CD4-positive, alpha-beta memory T cell (primary cell): ENCODE measurements at regions not wholly inside any gene's neighbourhood (a gene's known extent, or its start where the extent isn't known, plus 50 kb on each side); places are given as distances from the start of the nearest gene placed in this dataset.
"Not testable (repeated sequence)": the region's sequence is repeated elsewhere in the genome, so short reads cannot be mapped to it uniquely, and the experiment has no call there.

ENCODE experiments used
- CTCF ChIA-PET: fragments of 350-600 bp; sonication (Branson Sonifier 250); formaldehyde crosslinking; loops from one replicate; lab custom pipeline; 2021; ENCODE audit warnings: inconsistent platforms; ENCODE audit not compliant: partially characterized antibody; lab: Charles Lee
- POLR2A ChIA-PET: fragments of 350-600 bp; sonication (Branson Sonifier 250); formaldehyde crosslinking; loops from one replicate; lab custom pipeline; 2021; ENCODE audit not compliant: partially characterized antibody; lab: Charles Lee
- DNase-seq, 5 donors: peaks; one replicate each; pipeline versions ENCODE4 v3.0.0 to v3.0.0-alpha.2; 2020 to 2022; ENCODE audit warnings: mixed read lengths in 1 of 5
- H3K27ac ChIP-seq: one replicate; pipeline ENCODE4 v1.7.0; 2013; ENCODE audit warnings: low read depth, low read length
- H3K27me3 ChIP-seq: 2 replicates; pipeline ENCODE4 v1.7.0; 2013; ENCODE audit warnings: mild to moderate bottlenecking, low read length, moderate library complexity; ENCODE audit not compliant: insufficient read depth
- H3K36me3 ChIP-seq: 2 replicates; pipeline ENCODE4 v1.7.0; 2013; ENCODE audit warnings: mild to moderate bottlenecking, low read length, moderate library complexity; ENCODE audit not compliant: insufficient read depth
- H3K4me1 ChIP-seq: 2 replicates; pipeline ENCODE4 v1.7.0; 2013; ENCODE audit warnings: mild to moderate bottlenecking, low read length, moderate library complexity; ENCODE audit not compliant: insufficient read depth
- H3K4me3 ChIP-seq, 2 donors: one replicate each; pipeline ENCODE4 v1.7.0; 2013; ENCODE audit warnings: low read length in 2 of 2, mild to moderate bottlenecking in 1 of 2
- H3K9me3 ChIP-seq, 2 donors: one replicate each; pipeline ENCODE4 v1.7.0; 2013; ENCODE audit warnings: low read length in 2 of 2, control low read depth in 1 of 2; ENCODE audit not compliant: control insufficient read depth in 1 of 2
- H3K27ac Mint-ChIP-seq, 7 donors: one replicate each; pipeline ENCODE4 v1.8.0; 2020 to 2021; ENCODE audit warnings: mixed read lengths in 7 of 7, mild to moderate bottlenecking in 6 of 7, inconsistent platforms in 3 of 7, moderate library complexity in 3 of 7
- H3K27me3 Mint-ChIP-seq, 2 donors: one replicate each; pipeline ENCODE4 v1.8.0; 2020 to 2021; ENCODE audit warnings: mixed read lengths in 2 of 2
- H3K36me3 Mint-ChIP-seq, 2 donors: one replicate each; pipeline ENCODE4 v1.8.0; 2020 to 2021; ENCODE audit warnings: mixed read lengths in 2 of 2, inconsistent platforms in 1 of 2, mild to moderate bottlenecking in 1 of 2
- H3K4me1 Mint-ChIP-seq, 4 donors: one replicate each; pipeline ENCODE4 v1.8.0; 2020 to 2021; ENCODE audit warnings: mixed read lengths in 4 of 4, mild to moderate bottlenecking in 1 of 4
- H3K4me3 Mint-ChIP-seq, 8 donors: one replicate each; pipeline ENCODE4 v1.8.0; 2020 to 2021; ENCODE audit warnings: mixed read lengths in 8 of 8, mild to moderate bottlenecking in 7 of 8, moderate library complexity in 6 of 8, inconsistent platforms in 3 of 8
- H3K9me3 Mint-ChIP-seq, 8 donors: one replicate each; pipeline ENCODE4 v1.8.0; 2020 to 2021; ENCODE audit warnings: mixed read lengths in 8 of 8, mild to moderate bottlenecking in 5 of 8, inconsistent platforms in 3 of 8, moderate library complexity in 1 of 8
- intact Hi-C: fragments of 100-400 bp; cut with micrococcal nuclease; formaldehyde crosslinking; loops from one replicate; pipeline ENCODE4 v1.15.1; 2023

GRCh38 chrX:55160685-55161552 is 59.2 kb upstream of the PAGE5 start:
- Mint-ChIP-seq H3K27ac (peak overlapping the region; percentile 93 to 100 (median 98)), H3K9me3 (no peaks in the 10 kb centered on the region), H3K4me3 (peak overlapping the region; percentile 85 to 94 (median 92)), H3K4me1 (peaks cover 4 to 23% (median 10%) of the 10 kb centered on the region in 4 donors), H3K36me3 (peaks cover 0 to 6% of the 10 kb centered on the region in 2 donors), H3K27me3 (no peaks in the 10 kb centered on the region)
- no peaks in the 10 kb centered on the region for H3K9me3 ChIP-seq
- H3K4me1 ChIP-seq: peaks cover 17% of the 10 kb centered on the region
- peak; percentile 90 to 94 (median 91) for DNase-seq
- peak overlapping the region; percentile 92 for H3K27ac ChIP-seq
- ChIA-PET CTCF (interaction anchor here (0.6 kb wide), 1 partner anchor 522 kb away, joined by 3 read pairs; no protein-coding TSS in a partner anchor), POLR2A (interaction anchor here (0.6 to 2.4 kb wide), 10 partner anchors 161 to 1117 kb away, joined by 3 to 15 read pairs (median 4); partner anchors contain the start of genes APEX2, FAM120C, GNL3L and MAGEH1)
- intact Hi-C loops: loop anchor here (1.0 to 5.0 kb wide), 9 partner anchors 104 to 1476 kb away; partner anchors contain the start of genes APEX2, PHF8 and RRAGB
- no peaks in the 10 kb centered on the region for H3K27me3 ChIP-seq
- H3K4me3 ChIP-seq: peak overlapping the region; percentile 39 to 80
- no peaks in the 10 kb centered on the region for H3K36me3 ChIP-seq

GRCh38 chrX:55161581-55161980 is 58.6 kb upstream of the PAGE5 start:
- ChIA-PET CTCF (interaction anchor here (0.6 kb wide), 1 partner anchor 522 kb away, joined by 3 read pairs; no protein-coding TSS in a partner anchor), POLR2A (interaction anchor here (0.6 to 2.4 kb wide), 9 partner anchors 291 to 1118 kb away, joined by 3 to 15 read pairs (median 4); partner anchors contain the start of genes FAM120C, GNL3L, MAGEH1 and PHF8)
- H3K9me3 Mint-ChIP-seq: no peaks in the 10 kb centered on the region
- H3K36me3 ChIP-seq: no peaks in the 10 kb centered on the region
- H3K4me1 ChIP-seq: peaks cover 17% of the 10 kb centered on the region
- H3K9me3 ChIP-seq: no peaks in the 10 kb centered on the region
- peak overlapping the region in 1 of 2 donors; percentile 80 for H3K4me3 ChIP-seq
- H3K27ac Mint-ChIP-seq: peak overlapping the region; percentile 93 to 100 (median 98)
- DNase-seq: no peak
- intact Hi-C loops: loop anchor here (1.0 to 5.0 kb wide), 7 partner anchors 161 to 1477 kb away; partner anchors contain the start of genes APEX2, PHF8 and RRAGB
- H3K27me3 ChIP-seq: no peaks in the 10 kb centered on the region
- peaks cover 4 to 23% (median 10%) of the 10 kb centered on the region in 4 donors for H3K4me1 Mint-ChIP-seq
- peak overlapping the region; percentile 92 for H3K27ac ChIP-seq
- peak overlapping the region; percentile 85 to 94 (median 92) for H3K4me3 Mint-ChIP-seq
- peaks cover 0 to 6% of the 10 kb centered on the region in 2 donors for H3K36me3 Mint-ChIP-seq
- H3K27me3 Mint-ChIP-seq: no peaks in the 10 kb centered on the region

- intact Hi-C loops: loop anchor here (5.0 kb wide), 1 partner anchor 1121 kb away; the partner anchor contains the start of gene PHF8
- no peak for DNase-seq
- H3K36me3 ChIP-seq: no peaks in the 10 kb centered on the region
- no peaks in the 10 kb centered on the region for H3K27me3 ChIP-seq
- no peaks in the 10 kb centered on the region for H3K9me3 ChIP-seq
- Mint-ChIP-seq H3K36me3 (peaks cover 0 to 5% of the 10 kb centered on the region in 2 donors), H3K4me3 (no peak overlapping the region), H3K27me3 (no peaks in the 10 kb centered on the region), H3K27ac (no peak overlapping the region), H3K9me3 (no peaks in the 10 kb centered on the region), H3K4me1 (peaks cover 4 to 23% (median 10%) of the 10 kb centered on the region in 4 donors)
- ChIA-PET CTCF (no interaction called here), POLR2A (no interaction called here)
- H3K4me3 ChIP-seq: no peak overlapping the region
- H3K4me1 ChIP-seq: peaks cover 17% of the 10 kb centered on the region
- no peak overlapping the region for H3K27ac ChIP-seq
Observed at GRCh38 chrX:55163171-55163570, 57.0 kb upstream of the PAGE5 start.

- H3K27ac Mint-ChIP-seq, H3K27me3 Mint-ChIP-seq, H3K4me3 Mint-ChIP-seq, H3K27me3 ChIP-seq, DNase-seq, intact Hi-C loops, H3K9me3 Mint-ChIP-seq, H3K4me3 ChIP-seq, CTCF ChIA-PET, H3K27ac ChIP-seq, H3K36me3 Mint-ChIP-seq, H3K36me3 ChIP-seq, H3K9me3 ChIP-seq, H3K4me1 ChIP-seq, POLR2A ChIA-PET: not testable (repeated sequence)
- H3K4me1 Mint-ChIP-seq: peaks cover 4 to 18% (median 8%) of the 10 kb centered on the region in 4 donors
Observed at GRCh38 chrX:55165026-55165425, 55.1 kb upstream of the PAGE5 start.

- POLR2A ChIA-PET: no interaction called here
- Mint-ChIP-seq H3K9me3 (no peaks in the 10 kb centered on the region), H3K4me3 (no peak overlapping the region), H3K27me3 (no peaks in the 10 kb centered on the region), H3K4me1 (no peaks in the 10 kb centered on the region), H3K27ac (no peak overlapping the region), H3K36me3 (no peaks in the 10 kb centered on the region)
- Histone ChIP-seq H3K9me3 (no peaks in the 10 kb centered on the region), H3K4me3 (no peak overlapping the region), H3K4me1 (no peaks in the 10 kb centered on the region), H3K27me3 (no peaks in the 10 kb centered on the region), H3K36me3 (no peaks in the 10 kb centered on the region), H3K27ac (no peak overlapping the region)
- intact Hi-C loops: no loop called here
- DNase-seq: no peak
- CTCF ChIA-PET: no interaction called here
Observed at GRCh38 chrX:55167124-55167803, 52.9 kb upstream of the PAGE5 start.

GRCh38 chrX:55167901-55168300 is 52.2 kb upstream of the PAGE5 start:
- intact Hi-C loops: no loop called here
- no peaks in the 10 kb centered on the region for H3K27me3 ChIP-seq
- Mint-ChIP-seq H3K4me3 (no peak overlapping the region), H3K27me3 (no peaks in the 10 kb centered on the region), H3K36me3 (no peaks in the 10 kb centered on the region), H3K27ac (no peak overlapping the region), H3K9me3 (no peaks in the 10 kb centered on the region), H3K4me1 (no peaks in the 10 kb centered on the region)
- H3K36me3 ChIP-seq: no peaks in the 10 kb centered on the region
- DNase-seq: no peak
- ChIA-PET POLR2A (no interaction called here), CTCF (no interaction called here)
- H3K4me3 ChIP-seq: no peak overlapping the region
- no peaks in the 10 kb centered on the region for H3K9me3 ChIP-seq
- H3K27ac ChIP-seq: no peak overlapping the region
- no peaks in the 10 kb centered on the region for H3K4me1 ChIP-seq

GRCh38 chrX:55169782-55170181 is 50.4 kb upstream of the PAGE5 start:
- no peak for DNase-seq
- Histone ChIP-seq H3K27me3 (no peaks in the 10 kb centered on the region), H3K4me3 (no peak overlapping the region), H3K36me3 (no peaks in the 10 kb centered on the region), H3K27ac (no peak overlapping the region), H3K9me3 (no peaks in the 10 kb centered on the region), H3K4me1 (no peaks in the 10 kb centered on the region)
- POLR2A ChIA-PET: no interaction called here
- H3K4me3 Mint-ChIP-seq: no peak overlapping the region
- CTCF ChIA-PET: no interaction called here
- no peaks in the 10 kb centered on the region for H3K9me3 Mint-ChIP-seq
- H3K27me3 Mint-ChIP-seq: no peaks in the 10 kb centered on the region
- intact Hi-C loops: no loop called here
- H3K4me1 Mint-ChIP-seq: no peaks in the 10 kb centered on the region
- H3K36me3 Mint-ChIP-seq: no peaks in the 10 kb centered on the region
- H3K27ac Mint-ChIP-seq: no peak overlapping the region
